H1 (cell line): ENCODE measurements at regions not wholly inside any gene's neighbourhood (a gene's known extent, or its start where the extent isn't known, plus 50 kb on each side); places are given as distances from the start of the nearest gene placed in this dataset.

Experiments
- CTCF ChIA-PET: fragments of 300-600 bp; sonication (Branson Sonifier 250); formaldehyde crosslinking; loops from one replicate; lab custom pipeline; 2021; ENCODE audit not compliant: partially characterized antibody; lab: Charles Lee
- POLR2A ChIA-PET: fragments of 300-600 bp; sonication (Branson Sonifier 250); formaldehyde crosslinking; loops from one replicate; lab custom pipeline; 2021; ENCODE audit warnings: inconsistent platforms; ENCODE audit not compliant: partially characterized antibody; lab: Charles Lee
- DNase-seq, 2 experiments: peaks; one replicate each; pipeline versions ENCODE4 v3.0.0 to v3.0.0-alpha.2; 2010 to 2022; ENCODE audit warnings: low spot score in 2 of 2, low read depth in 1 of 2, mixed read lengths in 1 of 2
- FAIRE-seq: peaks from 2 replicates; lab custom pipeline; 2011; peaks lifted over from hg19 to GRCh38; lab: Jason Lieb, UNC
- H2AFZ ChIP-seq: 2 replicates; pipeline ENCODE4 v1.8.1; 2012; ENCODE audit warnings: low read length, inconsistent platforms
- H2AK5ac ChIP-seq: 2 replicates; pipeline ENCODE4 v1.6.1; 2013; ENCODE audit warnings: low read depth, low read length
- H2BK120ac ChIP-seq: replicated peaks from 2 replicates; pipeline ENCODE3; 2013; ENCODE audit warnings: low read depth, low read length, inconsistent platforms
- H2BK12ac ChIP-seq: 2 replicates; pipeline ENCODE4 v1.6.1; 2013; ENCODE audit warnings: low read depth, low read length
- H2BK15ac ChIP-seq: 2 replicates; pipeline ENCODE4 v1.6.1; 2013; ENCODE audit warnings: low read length
- H2BK20ac ChIP-seq: 2 replicates; pipeline ENCODE4 v1.6.1; 2013; ENCODE audit warnings: low read length
- H2BK5ac ChIP-seq: 2 replicates; pipeline ENCODE4 v1.6.1; 2013; ENCODE audit warnings: low read depth, low read length
- H3K14ac ChIP-seq: 2 replicates; pipeline ENCODE4 v1.6.1; 2013; ENCODE audit warnings: inconsistent platforms; ENCODE audit not compliant: insufficient read length
- H3K18ac ChIP-seq: 2 replicates; pipeline ENCODE4 v1.6.1; 2013; ENCODE audit warnings: low read length; ENCODE audit errors: extremely low read depth
- H3K23ac ChIP-seq: 2 replicates; pipeline ENCODE4 v1.6.1; 2013; ENCODE audit warnings: inconsistent platforms; ENCODE audit not compliant: insufficient read length
- H3K23me2 ChIP-seq: 2 replicates; pipeline ENCODE4 v1.6.1; 2013; ENCODE audit warnings: low read depth, low read length
- H3K27ac ChIP-seq: 2 replicates; pipeline ENCODE4 v1.6.1; 2011; ENCODE audit warnings: low read depth, low read length, inconsistent platforms
- H3K27me3 ChIP-seq, 4 experiments: replicated peaks in 1 of 4; 1 replicate in 1 of 4; 2 replicates in 3 of 4; pipeline versions ENCODE4 v1.6.1 to v1.8.1; 2011 to 2013; ENCODE audit warnings: low read length in 3 of 4, mild to moderate bottlenecking in 3 of 4, inconsistent platforms in 2 of 4, mixed read lengths in 2 of 4, moderate library complexity in 1 of 4; ENCODE audit not compliant: control insufficient read depth in 3 of 4, insufficient read depth in 3 of 4; ENCODE audit errors: extremely low read depth in 1 of 4
- H3K36me3 ChIP-seq, 4 experiments: 2 replicates each; pipeline versions ENCODE4 v1.6.1 to v1.8.1; 2011 to 2013; ENCODE audit warnings: mild to moderate bottlenecking in 4 of 4, low read length in 3 of 4, moderate library complexity in 2 of 4, control low read depth in 1 of 4, inconsistent platforms in 1 of 4; ENCODE audit not compliant: insufficient read depth in 4 of 4, control insufficient read depth in 2 of 4
- H3K4ac ChIP-seq: replicated peaks from 2 replicates; pipeline ENCODE3; 2013; ENCODE audit warnings: low read length, low read depth, mixed read lengths, inconsistent platforms; ENCODE audit not compliant: insufficient read length
- H3K4me1 ChIP-seq, 4 experiments: replicated peaks in 1 of 4; 1 replicate in 1 of 4; 2 replicates in 3 of 4; pipeline versions ENCODE4 v1.6.1 to v1.8.1; 2011 to 2013; ENCODE audit warnings: low read length in 3 of 4, inconsistent platforms in 2 of 4, mixed read lengths in 1 of 4; ENCODE audit not compliant: insufficient read depth in 4 of 4, control insufficient read depth in 3 of 4
- H3K4me2 ChIP-seq, 2 experiments: 2 replicates each; pipeline versions ENCODE4 v1.6.1 to v1.8.1; 2011 to 2013; ENCODE audit warnings: low read depth in 2 of 2, low read length in 2 of 2, control low read depth in 1 of 2, inconsistent platforms in 1 of 2, mild to moderate bottlenecking in 1 of 2; ENCODE audit not compliant: insufficient read depth in 1 of 2
- H3K4me3 ChIP-seq, 4 experiments: fragments of 200-600, 300-600 bp in 1 of 4; sonication (generic), shearing (Covaris generic), sonication (Bioruptor Twin) in 1 of 4; 2 replicates each; pipeline versions ENCODE4 v1.5.1 to v1.8.1; 2011 to 2016; ENCODE audit warnings: low read length in 4 of 4, low read depth in 3 of 4, control low read depth in 2 of 4, inconsistent platforms in 2 of 4, mild to moderate bottlenecking in 2 of 4, mixed read lengths in 1 of 4, moderate library complexity in 1 of 4; ENCODE audit not compliant: insufficient read depth in 2 of 4; ENCODE audit errors: extremely low read depth in 1 of 4
- H3K56ac ChIP-seq: replicated peaks from 2 replicates; pipeline ENCODE3; 2013; ENCODE audit warnings: low read depth, mild to moderate bottlenecking, mixed read lengths, low read length, inconsistent platforms; ENCODE audit not compliant: insufficient read length
- H3K79me1 ChIP-seq: 2 replicates; pipeline ENCODE4 v1.6.1; 2013; ENCODE audit warnings: low read depth, low read length, control low read depth
- H3K79me2 ChIP-seq, 2 experiments: 2 replicates each; pipeline versions ENCODE4 v1.6.1 to v1.8.1; 2012 to 2013; ENCODE audit warnings: low read length in 2 of 2, mild to moderate bottlenecking in 2 of 2, inconsistent platforms in 1 of 2; ENCODE audit not compliant: insufficient read depth in 2 of 2, control insufficient read depth in 1 of 2
- H3K9ac ChIP-seq, 4 experiments: replicated peaks in 1 of 4; 1 replicate in 1 of 4; 2 replicates in 3 of 4; pipeline versions ENCODE4 v1.6.1 to v1.8.1; 2011 to 2013; ENCODE audit warnings: low read depth in 3 of 4, low read length in 3 of 4, control low read depth in 2 of 4, mild to moderate bottlenecking in 2 of 4, moderate library complexity in 2 of 4, inconsistent platforms in 1 of 4; ENCODE audit errors: extremely low read depth in 1 of 4
- H3K9me3 ChIP-seq, 2 experiments: 2 replicates each; pipeline versions ENCODE4 v1.6.1 to v1.8.1; 2012 to 2013; ENCODE audit warnings: mild to moderate bottlenecking in 2 of 2, moderate library complexity in 2 of 2, control low read depth in 1 of 2, inconsistent platforms in 1 of 2, low read depth in 1 of 2, low read length in 1 of 2, mixed read lengths in 1 of 2; ENCODE audit not compliant: insufficient read depth in 2 of 2
- H4K20me1 ChIP-seq, 2 experiments: replicated peaks in 1 of 2; 2 replicates each; pipeline versions ENCODE3 to v1.8.1; 2011 to 2013; ENCODE audit warnings: inconsistent platforms in 2 of 2, low read length in 2 of 2, mild to moderate bottlenecking in 1 of 2; ENCODE audit not compliant: insufficient read depth in 2 of 2, control insufficient read depth in 1 of 2
- H4K5ac ChIP-seq: 2 replicates; pipeline ENCODE4 v1.6.1; 2013; ENCODE audit warnings: low read length, low read depth, mixed read lengths, inconsistent platforms; ENCODE audit not compliant: insufficient read length
- H4K8ac ChIP-seq: 2 replicates; pipeline ENCODE4 v1.8.0; 2013; ENCODE audit warnings: mild to moderate bottlenecking, moderate library complexity, low read length, inconsistent platforms; ENCODE audit not compliant: insufficient read depth; ENCODE audit errors: extremely low read depth
- H4K91ac ChIP-seq: replicated peaks from 2 replicates; pipeline ENCODE3; 2013; ENCODE audit warnings: low read length, mixed read lengths, inconsistent platforms; ENCODE audit not compliant: insufficient read length
- ASH2L ChIP-seq: fragments of 200-600, 300-600 bp; sonication (generic); IDR thresholded peaks from one replicate; pipeline ENCODE4 v1.7.1; 2017; ENCODE audit warnings: low read length
- BCL11A ChIP-seq, 2 experiments: IDR thresholded peaks; one replicate each; pipeline ENCODE4 v1.6.1; 2011; ENCODE audit warnings: low read depth in 2 of 2, low read length in 2 of 2, mild to moderate bottlenecking in 2 of 2
- CHD2 ChIP-seq: IDR thresholded peaks from 2 replicates; pipeline ENCODE4 v1.6.1; 2012; ENCODE audit warnings: low read length, improper control_type of control experiment
- CTBP2 ChIP-seq: IDR thresholded peaks from 2 replicates; pipeline ENCODE4 v1.7.0; 2011; ENCODE audit warnings: borderline replicate concordance, mild to moderate bottlenecking, moderate library complexity, mixed read lengths, low read length; ENCODE audit not compliant: insufficient read depth, insufficient read length
- FOSL1 ChIP-seq: IDR thresholded peaks from 2 replicates; pipeline ENCODE4 v1.6.1; 2011; ENCODE audit warnings: mild to moderate bottlenecking, low read depth, low read length, moderate library complexity; ENCODE audit not compliant: insufficient read depth
- GABPA ChIP-seq: IDR thresholded peaks from 2 replicates; pipeline ENCODE4 v1.6.1; 2011; ENCODE audit warnings: mild to moderate bottlenecking, low read length, moderate library complexity, borderline replicate concordance; ENCODE audit not compliant: insufficient read depth
- GTF2F1 ChIP-seq: IDR thresholded peaks from 2 replicates; pipeline ENCODE4 v1.6.1; 2012; ENCODE audit warnings: low read depth, low read length, improper control_type of control experiment, borderline replicate concordance
- HDAC2 ChIP-seq, 2 experiments: fragments of 300-600 bp in 1 of 2; sonication (generic) in 1 of 2; IDR thresholded peaks; 2 replicates each; pipeline ENCODE4 v1.6.1; 2011 to 2012; ENCODE audit warnings: low read depth in 2 of 2, low read length in 2 of 2, mild to moderate bottlenecking in 2 of 2, moderate library complexity in 2 of 2, borderline replicate concordance in 1 of 2, inconsistent platforms in 1 of 2
- JUN ChIP-seq: IDR thresholded peaks from 2 replicates; pipeline ENCODE4 v1.6.1; 2011; ENCODE audit warnings: low read depth, mild to moderate bottlenecking, improper control_type of control experiment, low read length
- JUND ChIP-seq: IDR thresholded peaks from 2 replicates; pipeline ENCODE4 v1.6.1; 2011; ENCODE audit warnings: mild to moderate bottlenecking, improper control_type of control experiment, low read length
- KDM5A ChIP-seq: fragments of 200-600 bp; IDR thresholded peaks from 2 replicates; pipeline ENCODE4 v1.7.1; 2012; ENCODE audit warnings: mild to moderate bottlenecking, low read length, inconsistent platforms, mixed read lengths
- NRF1 ChIP-seq: IDR thresholded peaks from 2 replicates; pipeline ENCODE4 v1.6.1; 2011; ENCODE audit warnings: mild to moderate bottlenecking, low read depth, low read length, improper control_type of control experiment
- RAD21 ChIP-seq, 2 experiments: IDR thresholded peaks in 1 of 2; conservative IDR thresholded peaks in 1 of 2; 2 replicates each; pipeline ENCODE4 v1.6.1; 2011; ENCODE audit warnings: low read depth in 2 of 2, low read length in 2 of 2, improper control_type of control experiment in 1 of 2, inconsistent platforms in 1 of 2, mild to moderate bottlenecking in 1 of 2, moderate library complexity in 1 of 2
- SIX5 ChIP-seq: IDR thresholded peaks from 2 replicates; pipeline ENCODE4 v1.6.1; 2011; ENCODE audit warnings: mild to moderate bottlenecking, low read depth, low read length
- SP1 ChIP-seq: IDR thresholded peaks from 2 replicates; pipeline ENCODE4 v1.6.1; 2011; ENCODE audit warnings: low read depth, low read length
- WGBS, 2 experiments: shearing (Covaris generic) in 1 of 2; methylation state at CpG; one replicate each; pipeline versions ENCODE4 v1.1.6 to v1.1.7; 2013 to 2015; ENCODE audit warnings: low lambda C conversion rate in 2 of 2, mixed read lengths in 2 of 2, inconsistent platforms in 1 of 2, low coverage in 1 of 2, missing lambda C conversion rate in 1 of 2; ENCODE audit not compliant: insufficient replicate concordance in 2 of 2, insufficient coverage in 1 of 2, insufficient read length in 1 of 2; ENCODE audit errors: extremely low coverage in 1 of 2, missing lambda C conversion rate in 1 of 2; 5-methylcytosine and 5-hydroxymethylcytosine counted together

DNA sequence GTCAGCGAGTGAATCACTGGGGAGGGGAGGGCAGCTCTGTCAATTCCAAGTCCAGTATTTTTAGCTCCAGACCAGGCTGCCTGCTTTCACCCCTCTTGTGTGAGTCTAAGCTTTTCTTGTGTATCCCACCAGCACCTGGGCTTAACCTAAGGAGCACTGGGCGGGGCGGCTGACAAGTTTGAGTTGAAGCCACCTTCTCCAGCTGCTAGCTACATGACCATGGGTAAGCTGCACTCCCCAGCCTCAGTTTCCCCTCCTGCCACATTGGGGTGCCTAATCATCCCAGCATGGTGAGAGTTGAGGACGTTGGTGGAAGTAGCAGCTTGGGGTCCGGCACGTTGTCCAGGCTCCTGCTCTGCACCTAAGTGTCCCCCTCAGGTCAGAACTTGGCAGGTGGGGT is 89.8 kb upstream of the PCBD1 start:
- Histone ChIP-seq H3K14ac (no peak overlapping the region), H3K9ac (no peak overlapping the region), H3K79me2 (no peaks in the 10 kb centered on the region), H4K20me1 (no peaks in the 10 kb centered on the region), H3K79me1 (no peaks in the 10 kb centered on the region), H4K91ac (no peak overlapping the region), H2BK20ac (no peak overlapping the region), H2AFZ (no peak overlapping the region), H3K18ac (no peak overlapping the region), H2BK12ac (no peak overlapping the region), H3K9me3 (no peaks in the 10 kb centered on the region), H3K27ac (no peak overlapping the region), H3K23ac (no peak overlapping the region), H3K23me2 (no peaks in the 10 kb centered on the region), H4K8ac (no peak overlapping the region; the same call in 1 of the 2 replicates), H3K36me3 (no peaks in the 10 kb centered on the region), H2BK15ac (no peak overlapping the region), H4K5ac (no peak overlapping the region), H3K56ac (no peak overlapping the region), H2AK5ac (no peak overlapping the region), H2BK120ac (no peak overlapping the region), H3K4me3 (no peak overlapping the region), H3K4me1 (no peaks in the 10 kb centered on the region), H3K27me3 (no peaks in the 10 kb centered on the region; a peak in 1 of 7 replicates), H2BK5ac (no peak overlapping the region), H3K4me2 (no peak overlapping the region), H3K4ac (no peak overlapping the region)
- 87% methylated on average over 6 of the region's 6 CpGs; no CpG with 5 or more reads in 1 of the 2 experiments for WGBS, 2 experiments
- TF ChIP-seq BCL11A (IDR thresholded peaks at IDR 0.05; ENCODE audit: low read depth in 2 of 2, low read length in 2 of 2) (no peak), FOSL1 (no peak), JUND (no peak), GABPA (no peak), NRF1 (no peak), KDM5A (no peak), ASH2L (no peak), SIX5 (no peak), GTF2F1 (no peak), RAD21 (IDR thresholded peaks at IDR 0.05 in 1 of 2, conservative IDR thresholded peaks at IDR 0.05 in 1 of 2; ENCODE audit: low read depth in 2 of 2, low read length in 2 of 2) (no peak), HDAC2 (IDR thresholded peaks at IDR 0.05; ENCODE audit: borderline replicate concordance in 1 of 2, low read depth in 2 of 2, low read length in 2 of 2) (no peak), JUN (no peak), CTBP2 (no peak), CHD2 (no peak), SP1 (no peak)
- FAIRE-seq (no peak), DNase-seq (no peak)
- ChIA-PET POLR2A (no interaction called here), CTCF (interaction anchor here (1.3 to 1.6 kb wide), 2 partner anchors 10 to 36 kb away, joined by 4 to 5 read pairs; no protein-coding TSS in a partner anchor)
